Sigmoid colon (tissue), 6 donors: ENCODE measurements at regions not wholly inside any gene's neighbourhood (a gene's known extent, or its start where the extent isn't known, plus 50 kb on each side); places are given as distances from the start of the nearest gene placed in this dataset.

Experiments
- DNase-seq: peaks from one replicate; pipeline ENCODE4 v3.0.0-alpha.2; 2019
- H3K27ac ChIP-seq, 4 donors: fragments of 200-600 bp; sonication (generic); one replicate each; pipeline ENCODE4 v1.5.1; 2016 to 2019; ENCODE audit warnings: mild to moderate bottlenecking in 1 of 4
- H3K27me3 ChIP-seq, 3 donors: fragments of 200-600 bp; sonication (generic); one replicate each; pipeline ENCODE4 v1.5.1; 2019; ENCODE audit warnings: mild to moderate bottlenecking in 1 of 3
- H3K36me3 ChIP-seq, 4 donors: fragments of 200-600 bp; sonication (generic); one replicate each; pipeline ENCODE4 v1.5.1; 2016 to 2019
- H3K4me1 ChIP-seq, 4 donors: fragments of 200-600 bp; sonication (generic); one replicate each; pipeline ENCODE4 v1.5.1; 2017 to 2019
- H3K4me3 ChIP-seq, 4 donors: fragments of 200-600 bp; sonication (generic); one replicate each; pipeline ENCODE4 v1.5.1; 2017 to 2019; ENCODE audit warnings: mild to moderate bottlenecking in 2 of 4, moderate library complexity in 1 of 4
- H3K9me3 ChIP-seq, 4 donors: fragments of 200-600 bp in 3 of 4; sonication (generic) in 3 of 4; one replicate each; pipeline versions ENCODE4 v1.5.1 to v1.6.1; 2013 to 2019
- EP300 ChIP-seq, 4 donors: sonication (generic); formaldehyde crosslinking; IDR thresholded peaks; one replicate each; pipeline ENCODE4 v1.6.1; 2017; ENCODE audit warnings: antibody characterized with exemption in 4 of 4
- POLR2A ChIP-seq, 2 donors: fragments of 450-650 bp; IDR thresholded peaks; one replicate each; pipeline ENCODE4 v1.6.1; 2016; ENCODE audit warnings: antibody characterized with exemption in 2 of 2, mild to moderate bottlenecking in 2 of 2, moderate library complexity in 2 of 2
- POLR2AphosphoS5 ChIP-seq, 4 donors: sonication (generic); formaldehyde crosslinking; IDR thresholded peaks; one replicate each; pipeline ENCODE4 v1.6.1; 2017; ENCODE audit warnings: antibody characterized with exemption in 4 of 4
- WGBS, 2 donors: extraction: QIAGEN DNeasy Blood & Tissue Kit; methylation state at CpG; one replicate each; pipeline ENCODE4 v1.1.7; 2013; 5-methylcytosine and 5-hydroxymethylcytosine counted together
- intact Hi-C: fragments of 100-400 bp; cut with DNase I; formaldehyde crosslinking; loops from one replicate; pipeline ENCODE4 v1.15.1; 2023
- TF ChIP-seq, protein P1 (sequence below), 4 experiments: fragments of 450-650 bp in 3 of 4; fragments of 200-600 bp in 1 of 4; IDR thresholded peaks; one replicate each; pipeline ENCODE4 v1.5.1; 2016 to 2019; ENCODE audit warnings: antibody characterized with exemption in 4 of 4, mild to moderate bottlenecking in 3 of 4, moderate library complexity in 2 of 4
- donor health status: healthy with polysubstance abuse.
- donor health status: healthy.

DNA sequence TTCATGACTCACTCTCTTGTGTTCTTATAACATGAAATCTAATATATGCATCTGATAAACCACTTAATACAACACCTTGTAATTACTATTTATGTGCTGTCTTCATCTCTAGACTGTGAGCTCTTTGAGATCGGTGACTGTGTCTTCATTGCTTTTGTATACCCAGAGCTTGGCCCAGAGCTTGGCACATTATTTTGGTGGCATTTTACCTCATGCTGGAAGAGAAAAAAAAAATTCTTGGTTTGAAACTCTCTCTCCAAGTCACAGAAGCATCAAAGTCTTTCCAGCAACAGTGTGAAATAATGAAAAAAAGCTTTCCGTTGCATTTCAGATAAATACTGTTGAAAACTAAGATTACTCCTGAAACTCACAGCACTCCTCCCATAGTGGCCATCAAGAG lies 451.6 kb downstream of the NUF2 start:
- WGBS, 2 donors: 97 to 98% methylated on average over 2 of the region's 2 CpGs
- TF ChIP-seq POLR2AphosphoS5 (IDR thresholded peaks at IDR 0.05) (no peak), POLR2A (IDR thresholded peaks at IDR 0.05) (no peak), EP300 (IDR thresholded peaks at IDR 0.05) (no peak)

DNA sequence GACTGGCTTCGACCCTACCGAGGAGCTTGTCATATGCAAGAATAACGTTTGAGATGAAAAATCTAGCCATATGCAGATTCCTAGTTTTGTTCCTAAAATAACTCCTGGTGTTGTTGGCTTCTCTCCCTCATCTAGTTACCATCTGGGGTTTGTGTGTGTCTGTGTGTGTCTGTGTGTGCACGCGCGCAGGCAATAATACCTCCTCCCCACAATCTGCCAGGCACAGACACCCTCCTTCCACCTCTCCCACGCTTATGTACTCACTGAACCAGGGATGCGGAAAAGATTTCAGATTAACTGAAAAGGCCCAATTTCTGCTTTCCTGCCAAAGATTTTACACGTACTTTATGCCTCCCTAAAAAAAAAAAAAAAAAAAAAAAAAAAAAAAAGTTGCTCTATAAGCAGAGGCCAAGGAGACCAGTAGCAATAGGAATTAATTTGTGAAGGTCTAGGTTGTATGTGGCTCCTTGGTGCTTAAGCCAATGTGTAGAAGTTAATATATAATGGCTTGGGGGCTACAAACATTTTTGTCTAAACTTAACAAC lies 452.7 kb downstream of the NUF2 start:
- peaks cover 0 to 3% (median 0%) of the 10 kb centered on the region in 4 donors for H3K9me3 ChIP-seq
- no peak for TF ChIP-seq POLR2AphosphoS5 (IDR thresholded peaks at IDR 0.05)
- H3K36me3 ChIP-seq: no peaks in the 10 kb centered on the region
- no peak overlapping the region for H3K27ac ChIP-seq
- H3K27me3 ChIP-seq: no peaks in the 10 kb centered on the region
- intact Hi-C loops: no loop called here
- H3K4me3 ChIP-seq: no peak overlapping the region
- no peak for DNase-seq
- no peaks in the 10 kb centered on the region for H3K4me1 ChIP-seq
- 90 to 93% methylated on average over 9 of the region's 9 CpGs for WGBS, 2 donors

More for the DNA sequence above, 451.6 kb downstream of the NUF2 start:
- intact Hi-C loops: no loop called here
- H3K4me1 ChIP-seq: no peaks in the 10 kb centered on the region
- no peak overlapping the region for H3K4me3 ChIP-seq
- no peak overlapping the region for H3K27ac ChIP-seq
- peaks cover 0 to 3% (median 0%) of the 10 kb centered on the region in 4 donors for H3K9me3 ChIP-seq
- H3K27me3 ChIP-seq: no peaks in the 10 kb centered on the region
- DNase-seq: no peak
- H3K36me3 ChIP-seq: no peaks in the 10 kb centered on the region

DNA sequence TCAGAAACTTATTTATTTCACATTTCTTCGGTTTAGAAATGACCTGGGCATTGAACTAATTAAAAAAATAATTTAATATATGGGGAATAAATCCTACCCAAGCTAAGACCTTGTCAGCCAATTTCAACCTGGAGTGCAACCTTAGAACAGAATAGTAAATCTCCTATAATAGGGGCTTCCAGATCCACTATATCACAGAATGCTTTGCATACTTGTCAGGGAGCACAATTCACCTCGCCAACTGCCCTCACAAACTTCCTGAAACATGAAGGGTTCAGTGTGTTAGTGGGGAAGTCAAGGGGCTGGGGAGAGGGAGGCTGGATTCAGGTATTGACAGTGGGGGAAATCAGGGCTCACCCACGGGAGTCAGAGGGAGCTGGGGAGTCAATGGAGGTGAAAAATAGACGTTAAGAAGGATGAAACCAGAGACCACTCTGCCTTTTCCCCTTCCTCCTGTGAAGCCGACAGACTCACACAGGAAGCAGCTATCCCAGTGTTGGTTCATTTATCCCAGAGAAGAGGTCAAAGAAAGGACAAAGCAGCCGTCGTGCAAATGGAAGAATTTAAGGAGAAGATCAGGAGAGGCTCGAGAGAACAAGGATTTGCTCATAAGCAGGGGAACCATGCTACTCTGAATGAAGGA lies 453.3 kb downstream of the NUF2 start:
- DNase-seq: no peak
- Histone ChIP-seq H3K27me3 (no peaks in the 10 kb centered on the region), H3K4me1 (no peaks in the 10 kb centered on the region), H3K9me3 (peaks cover 0 to 3% (median 0%) of the 10 kb centered on the region in 4 donors), H3K27ac (no peak overlapping the region), H3K4me3 (no peak overlapping the region), H3K36me3 (no peaks in the 10 kb centered on the region)
- no peak for TF ChIP-seq EP300 (IDR thresholded peaks at IDR 0.05)
- TF ChIP-seq, protein P1, sequence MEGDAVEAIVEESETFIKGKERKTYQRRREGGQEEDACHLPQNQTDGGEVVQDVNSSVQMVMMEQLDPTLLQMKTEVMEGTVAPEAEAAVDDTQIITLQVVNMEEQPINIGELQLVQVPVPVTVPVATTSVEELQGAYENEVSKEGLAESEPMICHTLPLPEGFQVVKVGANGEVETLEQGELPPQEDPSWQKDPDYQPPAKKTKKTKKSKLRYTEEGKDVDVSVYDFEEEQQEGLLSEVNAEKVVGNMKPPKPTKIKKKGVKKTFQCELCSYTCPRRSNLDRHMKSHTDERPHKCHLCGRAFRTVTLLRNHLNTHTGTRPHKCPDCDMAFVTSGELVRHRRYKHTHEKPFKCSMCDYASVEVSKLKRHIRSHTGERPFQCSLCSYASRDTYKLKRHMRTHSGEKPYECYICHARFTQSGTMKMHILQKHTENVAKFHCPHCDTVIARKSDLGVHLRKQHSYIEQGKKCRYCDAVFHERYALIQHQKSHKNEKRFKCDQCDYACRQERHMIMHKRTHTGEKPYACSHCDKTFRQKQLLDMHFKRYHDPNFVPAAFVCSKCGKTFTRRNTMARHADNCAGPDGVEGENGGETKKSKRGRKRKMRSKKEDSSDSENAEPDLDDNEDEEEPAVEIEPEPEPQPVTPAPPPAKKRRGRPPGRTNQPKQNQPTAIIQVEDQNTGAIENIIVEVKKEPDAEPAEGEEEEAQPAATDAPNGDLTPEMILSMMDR (IDR thresholded peaks at IDR 0.05): no peak
- TF ChIP-seq POLR2A (IDR thresholded peaks at IDR 0.05): no peak
- TF ChIP-seq POLR2AphosphoS5 (IDR thresholded peaks at IDR 0.05): no peak
- 49 to 57% methylated on average over 8 of the region's 8 CpGs for WGBS, 2 donors
- intact Hi-C loops: no loop called here

DNA sequence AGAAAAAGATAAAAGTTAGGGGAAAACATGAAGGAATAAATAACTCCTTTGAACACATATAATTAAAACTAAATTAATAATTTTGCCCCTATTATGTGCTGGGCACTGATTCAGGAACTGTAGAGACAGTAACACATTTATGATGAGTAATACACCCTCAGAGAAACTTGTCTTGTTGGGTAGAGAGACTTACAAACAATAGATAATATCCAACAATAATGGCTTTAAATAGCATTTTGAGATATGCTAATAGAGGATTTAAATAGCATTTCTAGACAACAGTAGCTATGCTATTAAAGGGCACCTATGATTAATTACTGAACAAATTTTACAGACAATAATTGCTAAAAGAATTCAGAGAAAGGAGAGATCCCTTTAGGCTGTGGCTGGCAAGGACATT lies 455.5 kb downstream of the NUF2 start:
- intact Hi-C loops: no loop called here
- Histone ChIP-seq H3K9me3 (peaks cover 0 to 4% (median 2%) of the 10 kb centered on the region in 4 donors), H3K4me3 (no peak overlapping the region), H3K27ac (no peak overlapping the region), H3K36me3 (no peaks in the 10 kb centered on the region), H3K27me3 (no peaks in the 10 kb centered on the region), H3K4me1 (no peaks in the 10 kb centered on the region)
- DNase-seq: no peak
- TF ChIP-seq, protein P1 (IDR thresholded peaks at IDR 0.05): no peak
- TF ChIP-seq POLR2A (IDR thresholded peaks at IDR 0.05): no peak
- no peak for TF ChIP-seq POLR2AphosphoS5 (IDR thresholded peaks at IDR 0.05)
- no peak for TF ChIP-seq EP300 (IDR thresholded peaks at IDR 0.05)

DNA sequence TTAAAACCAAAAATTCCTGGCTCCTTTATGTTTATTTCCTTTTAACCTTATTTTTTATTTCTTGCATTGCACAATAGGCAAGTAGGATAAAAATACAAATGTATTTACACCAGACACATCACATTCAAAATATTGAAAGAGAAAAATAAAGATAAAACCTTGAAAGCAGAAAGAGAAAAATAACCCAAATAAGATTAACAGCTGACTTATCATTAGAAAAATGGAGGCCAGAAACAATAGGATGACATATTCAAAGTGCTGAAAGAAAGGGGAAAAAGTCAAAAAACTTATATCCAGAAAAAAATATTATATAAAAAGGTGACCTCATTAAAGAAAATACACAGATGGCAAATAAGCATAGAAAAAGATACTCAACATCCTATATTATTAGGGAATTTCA lies 459.4 kb downstream of the NUF2 start:
- no peak for DNase-seq
- no peaks in the 10 kb centered on the region for H3K36me3 ChIP-seq
- intact Hi-C loops: no loop called here
- no peak overlapping the region for H3K27ac ChIP-seq
- TF ChIP-seq EP300 (IDR thresholded peaks at IDR 0.05): no peak
- TF ChIP-seq, protein P1 (IDR thresholded peaks at IDR 0.05): no peak
- no peak for TF ChIP-seq POLR2AphosphoS5 (IDR thresholded peaks at IDR 0.05)
- no peak for TF ChIP-seq POLR2A (IDR thresholded peaks at IDR 0.05)
- H3K9me3 ChIP-seq: peaks cover 0 to 4% (median 2%) of the 10 kb centered on the region in 4 donors
- no peaks in the 10 kb centered on the region for H3K4me1 ChIP-seq
- no peak overlapping the region for H3K4me3 ChIP-seq
- no peaks in the 10 kb centered on the region for H3K27me3 ChIP-seq
